ENCODE measurements at regions not wholly inside any gene's neighbourhood (a gene's known extent, or its start where the extent isn't known, plus 50 kb on each side); places are given as distances from the start of the nearest gene placed in this dataset.

GRCh38 chr19:32047788-32048187 lies 297.6 kb upstream of the ZNF507 start:
- in situ Hi-C loops (cut with HindIII; ENCODE audit: extremely low pct_ligation_motif_present, low pct_unique_long_range_greater_than_20kb), result loop anchor here (10.0 kb wide), 1 partner anchor 1373 kb away; no protein-coding TSS in a partner anchor
- TF ChIP-seq ZNF24 (IDR thresholded peaks at IDR 0.05) (no peak), SRF (IDR thresholded peaks at IDR 0.05; ENCODE audit: low read depth, low read length) (no peak), YEATS4 (CRISPR knock-in tag; IDR thresholded peaks at IDR 0.05; ENCODE audit: borderline replicate concordance) (no peak), GPN1 (CRISPR knock-in tag; IDR thresholded peaks at IDR 0.05; ENCODE audit: borderline replicate concordance) (no peak), SMAD9 (CRISPR knock-in tag; IDR thresholded peaks at IDR 0.05) (no peak), ARNT2 (CRISPR knock-in tag; IDR thresholded peaks at IDR 0.05; ENCODE audit: low read depth) (no peak), PCBP1 (IDR thresholded peaks at IDR 0.05; ENCODE audit: borderline replicate concordance, low read depth, low read length) (no peak), ZNF615 (CRISPR knock-in tag; IDR thresholded peaks at IDR 0.05; ENCODE audit: borderline replicate concordance) (no peak), MTF1 (CRISPR knock-in tag; IDR thresholded peaks at IDR 0.05) (no peak)
- Histone ChIP-seq H3K9ac (ENCODE audit: insufficient read depth, low read depth, low read length) (no peak overlapping the region), H3K4me3 (replicated peaks in 1 of 3; ENCODE audit: insufficient read depth in 1 of 3, low read depth in 2 of 3, low read length in 3 of 3) (no peak overlapping the region), H3K4me2 (ENCODE audit: low read depth, low read length) (no peak overlapping the region), H2AFZ (ENCODE audit: low read length) (no peak overlapping the region), H4K20me1 (ENCODE audit: insufficient read depth, low read length) (no peaks in the 10 kb centered on the region), H3K27ac (ENCODE audit: extremely low read length, insufficient read depth, low read length) (no peak overlapping the region), H3K36me3 (replicated peaks in 1 of 2; ENCODE audit: control insufficient read depth in 1 of 2, insufficient read depth in 2 of 2, low read length in 2 of 2) (no peaks in the 10 kb centered on the region), H3K27me3 (ENCODE audit: control insufficient read depth in 1 of 2, insufficient read depth in 2 of 2, low read length in 2 of 2) (no peaks in the 10 kb centered on the region; a peak in 1 of 5 replicates), H3K4me1 (ENCODE audit: insufficient read depth, low read length) (no peaks in the 10 kb centered on the region), H3K9me3 (ENCODE audit: low read length) (0 out of 2 replicates have a peak, but pooled peaks cover 3% of the 10 kb centered on the region), H3K79me2 (ENCODE audit: insufficient read depth, low read length) (no peaks in the 10 kb centered on the region)
- WGBS (ENCODE audit: low lambda C conversion rate), result 0% methylated on average over 1 of the region's 5 CpGs
- DNase-seq (ENCODE audit: low spot score), result no peak
- no TSS peak for BruUV-seq (replicated peaks)
- no peak for ATAC-seq
- ChIA-PET CTCF (ENCODE audit: low intra/inter-chr PET ratio, low total read pairs) (no interaction called here), POLR2A (no interaction called here)
- intact Hi-C loops (cut with micrococcal nuclease; ENCODE audit: unreplicated experiment), result no loop called here
- FAIRE-seq, result no peak

GRCh38 chr19:32053376-32053775 lies 292.0 kb upstream of the ZNF507 start:
- H3K4me2 ChIP-seq (ENCODE audit: low read depth, low read length), result no peak overlapping the region
- H3K36me3 ChIP-seq (replicated peaks in 1 of 2; ENCODE audit: control insufficient read depth in 1 of 2, insufficient read depth in 2 of 2, low read length in 2 of 2), result no peaks in the 10 kb centered on the region
- intact Hi-C loops (cut with micrococcal nuclease; ENCODE audit: unreplicated experiment) (no loop called here), in situ Hi-C loops (cut with HindIII; ENCODE audit: extremely low pct_ligation_motif_present, low pct_unique_long_range_greater_than_20kb) (no loop called here)
- H3K27me3 ChIP-seq (ENCODE audit: control insufficient read depth in 1 of 2, insufficient read depth in 2 of 2, low read length in 2 of 2), result no peaks in the 10 kb centered on the region
- H3K79me2 ChIP-seq (ENCODE audit: insufficient read depth, low read length), result no peaks in the 10 kb centered on the region
- 12% methylated on average over 3 of the region's 3 CpGs for WGBS (ENCODE audit: low lambda C conversion rate)
- H3K4me3 ChIP-seq (replicated peaks in 1 of 3; ENCODE audit: insufficient read depth in 1 of 3, low read depth in 2 of 3, low read length in 3 of 3), result no peak overlapping the region
- FAIRE-seq, result no peak
- H3K9me3 ChIP-seq (ENCODE audit: low read length), result 0 out of 2 replicates have a peak, but pooled peaks cover 6% of the 10 kb centered on the region
- POLR2A ChIA-PET, result no interaction called here
- BruUV-seq (replicated peaks), result no TSS peak
- no peak for ATAC-seq
- CTCF ChIA-PET (ENCODE audit: low intra/inter-chr PET ratio, low total read pairs), result no interaction called here
- H3K9ac ChIP-seq (ENCODE audit: insufficient read depth, low read depth, low read length), result no peak overlapping the region
- no peaks in the 10 kb centered on the region for H3K4me1 ChIP-seq (ENCODE audit: insufficient read depth, low read length)
- no peaks in the 10 kb centered on the region for H4K20me1 ChIP-seq (ENCODE audit: insufficient read depth, low read length)
- no peak overlapping the region for H2AFZ ChIP-seq (ENCODE audit: low read length)
- no peak for DNase-seq (ENCODE audit: low spot score)
- H3K27ac ChIP-seq (ENCODE audit: extremely low read length, insufficient read depth, low read length), result no peak overlapping the region
- no peak for TF ChIP-seq STAT5B (CRISPR knock-in tag; IDR thresholded peaks at IDR 0.05)
- no peak for TF ChIP-seq ATF4 (CRISPR knock-in tag; IDR thresholded peaks at IDR 0.05)
- no peak for TF ChIP-seq HIC2 (CRISPR knock-in tag; IDR thresholded peaks at IDR 0.05; ENCODE audit: low read depth)
- no peak for TF ChIP-seq TFAP4 (IDR thresholded peaks at IDR 0.05; ENCODE audit: borderline replicate concordance, low read depth)
- no peak for TF ChIP-seq ZNF773 (CRISPR knock-in tag; IDR thresholded peaks at IDR 0.05; ENCODE audit: borderline replicate concordance)

Data from HepG2 (cell line).